ENCODE measurements at regions not wholly inside any gene's neighbourhood (a gene's known extent, or its start where the extent isn't known, plus 50 kb on each side); places are given as distances from the start of the nearest gene placed in this dataset.
A peak's percentile ranks its signal among the peaks of the same experiment; 100 is the strongest.
"Not testable (repeated sequence)": the region's sequence is repeated elsewhere in the genome, so short reads cannot be mapped to it uniquely, and the experiment has no call there.

DNA sequence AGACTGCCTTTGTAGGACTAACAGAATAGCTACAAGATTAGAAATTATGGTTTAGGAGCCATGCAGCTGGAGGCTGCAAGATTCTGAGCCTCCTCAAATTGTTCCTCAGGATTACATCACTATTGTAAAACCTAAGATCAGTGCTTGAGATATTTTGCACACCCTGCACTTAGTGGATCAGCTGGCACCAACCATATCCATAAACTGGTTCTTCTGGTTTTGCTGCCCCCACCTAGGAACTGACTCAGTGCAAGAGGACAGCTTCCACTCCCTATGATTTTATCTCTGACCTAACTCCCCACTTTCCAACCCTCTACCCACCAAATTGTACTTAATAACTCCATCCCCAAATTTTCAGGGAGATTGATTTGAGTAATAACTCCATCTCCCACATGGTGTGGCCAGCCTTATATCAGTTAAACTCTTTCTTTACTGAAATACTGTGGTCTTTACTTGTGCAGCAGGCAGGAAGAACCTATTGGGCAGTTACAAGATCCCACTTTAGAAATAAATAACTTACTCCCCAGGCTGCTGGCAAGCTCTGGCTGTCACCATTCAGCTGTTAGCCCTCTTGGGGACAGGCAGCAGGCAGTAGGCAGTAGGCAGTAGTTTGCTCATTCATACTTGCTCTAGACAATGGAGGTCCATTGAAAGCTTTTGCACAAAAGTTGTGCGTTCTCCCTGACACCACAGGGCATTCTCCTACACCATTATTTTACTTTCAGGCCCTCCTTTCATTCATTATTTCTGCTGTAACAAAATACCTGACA, 119.0 kb downstream of the SLC17A6 start:
- no peak overlapping the region for H3K4me3 Mint-ChIP-seq
- H3K9me3 Mint-ChIP-seq: no peaks in the 10 kb centered on the region
- H3K4me1 Mint-ChIP-seq: no peaks in the 10 kb centered on the region
- peaks cover 0 to 8% (median 5%) of the 10 kb centered on the region in 3 donors for H3K27me3 Mint-ChIP-seq
- no peak overlapping the region for H3K27ac Mint-ChIP-seq
- DNase-seq (no peak), ATAC-seq (ENCODE audit: low read depth in 2 of 2) (no peak)
- no peaks in the 10 kb centered on the region for H3K36me3 Mint-ChIP-seq

DNA sequence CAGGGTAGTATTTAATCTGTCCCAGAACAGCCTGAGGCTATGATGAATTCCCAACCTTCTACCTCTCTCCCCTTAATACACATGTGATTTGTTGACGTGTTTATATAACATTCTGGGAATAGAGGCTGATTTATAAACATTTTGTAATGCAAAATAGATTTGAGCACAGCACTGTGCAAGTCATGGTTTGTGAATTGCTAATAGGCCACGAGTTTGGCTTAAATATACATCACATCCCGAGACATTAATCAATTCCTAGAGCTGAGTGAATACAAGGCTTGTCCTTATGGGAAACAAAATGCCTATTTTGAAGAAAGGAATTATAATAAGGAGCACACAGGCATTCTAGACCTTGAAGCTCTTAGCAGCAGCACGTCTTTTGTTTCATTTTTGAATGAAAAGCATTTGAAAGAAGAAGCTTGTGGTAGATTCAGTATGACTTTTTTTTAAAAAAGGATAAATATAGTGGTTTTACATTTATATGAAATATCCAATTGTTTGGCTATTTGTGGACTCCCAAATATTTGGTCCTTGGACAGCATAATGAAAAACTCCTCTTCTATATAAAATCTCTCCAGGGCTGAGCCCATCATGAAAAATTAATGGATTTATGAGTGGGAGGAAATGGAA, 116.4 kb downstream of the SLC17A6 start:
- H3K27me3 Mint-ChIP-seq: peaks cover 0 to 8% (median 5%) of the 10 kb centered on the region in 3 donors
- no peak overlapping the region for H3K27ac Mint-ChIP-seq
- ATAC-seq (ENCODE audit: low read depth in 2 of 2) (no peak), DNase-seq (no peak)
- no peaks in the 10 kb centered on the region for H3K36me3 Mint-ChIP-seq
- no peaks in the 10 kb centered on the region for H3K4me1 Mint-ChIP-seq
- no peak overlapping the region for H3K4me3 Mint-ChIP-seq
- peaks cover 0 to 2% (median 0%) of the 10 kb centered on the region in 7 donors for H3K9me3 Mint-ChIP-seq

DNA sequence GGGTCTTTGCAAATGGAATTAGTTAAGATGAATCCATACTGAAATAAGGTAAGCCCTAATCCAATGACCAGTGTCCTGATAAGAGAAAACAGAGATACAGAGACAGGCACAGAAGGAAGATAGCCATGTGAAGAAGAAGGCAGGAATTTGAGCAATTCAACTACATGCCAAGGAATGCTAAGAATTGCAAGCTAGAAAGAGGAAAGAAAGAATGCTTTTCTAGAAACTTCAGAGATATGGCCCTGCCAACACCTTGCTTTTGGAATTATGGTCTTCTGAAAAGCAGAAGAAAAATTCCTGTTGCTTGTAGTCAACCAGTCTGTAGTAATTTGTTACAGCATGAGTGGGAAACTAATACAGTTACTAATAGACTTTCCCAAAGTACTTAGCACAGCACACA, 111.3 kb downstream of the SLC17A6 start:
- no peaks in the 10 kb centered on the region for H3K4me1 Mint-ChIP-seq
- ATAC-seq (ENCODE audit: low read depth in 2 of 2): no peak
- DNase-seq: no peak
- no peak overlapping the region for H3K4me3 Mint-ChIP-seq
- peaks cover 0 to 6% (median 4%) of the 10 kb centered on the region in 7 donors for H3K9me3 Mint-ChIP-seq
- H3K36me3 Mint-ChIP-seq: no peaks in the 10 kb centered on the region
- peaks cover 0 to 11% (median 0%) of the 10 kb centered on the region in 3 donors for H3K27me3 Mint-ChIP-seq
- no peak overlapping the region for H3K27ac Mint-ChIP-seq

DNA sequence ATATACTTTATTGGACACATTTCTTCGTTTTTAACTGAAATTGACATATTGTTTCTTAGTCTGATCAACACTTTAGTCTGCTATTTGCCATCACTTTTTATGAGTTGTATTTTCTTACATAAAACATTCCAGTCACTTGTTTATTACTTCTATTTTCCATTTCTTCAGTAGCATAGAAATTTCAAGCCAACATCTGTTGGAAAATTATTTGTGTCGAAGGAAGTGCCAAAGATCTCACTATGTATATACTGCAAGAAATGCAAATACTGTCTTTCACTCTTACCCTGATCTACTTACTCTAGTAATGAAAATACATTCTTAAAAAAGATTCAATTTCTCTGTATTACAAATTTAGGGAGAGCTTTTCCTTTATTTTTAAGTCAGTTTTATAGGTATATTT, 105.9 kb downstream of the SLC17A6 start:
- Mint-ChIP-seq H3K4me1 (no peaks in the 10 kb centered on the region), H3K9me3 (peaks cover 0 to 13% (median 4%) of the 10 kb centered on the region in 7 donors), H3K4me3 (no peak overlapping the region), H3K36me3 (no peaks in the 10 kb centered on the region), H3K27me3 (peaks cover 0 to 4% (median 0%) of the 10 kb centered on the region in 3 donors), H3K27ac (no peak overlapping the region)
- DNase-seq (no peak), ATAC-seq (ENCODE audit: low read depth in 2 of 2) (no peak)

DNA sequence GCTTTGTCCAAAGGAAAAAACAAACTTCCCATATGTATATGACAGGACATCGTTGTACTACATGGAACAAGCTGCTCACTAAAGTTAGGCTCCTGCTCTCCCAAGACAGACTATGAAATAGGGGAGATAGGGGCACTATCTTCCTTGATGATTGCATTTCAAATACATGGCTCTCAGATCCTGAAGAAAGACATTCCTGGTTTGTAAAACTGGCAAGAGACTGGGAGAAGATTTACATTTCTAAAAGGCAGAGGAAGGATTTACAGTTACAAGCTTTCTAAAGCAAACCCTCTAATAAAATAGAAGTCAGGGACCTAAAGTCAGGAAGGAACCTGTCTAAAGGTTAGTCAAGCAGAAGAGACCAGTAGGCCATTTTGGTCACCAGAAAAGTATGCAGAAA, 103.7 kb downstream of the SLC17A6 start:
- H3K27me3 Mint-ChIP-seq: peaks cover 0 to 4% (median 0%) of the 10 kb centered on the region in 3 donors
- H3K36me3 Mint-ChIP-seq: no peaks in the 10 kb centered on the region
- H3K9me3 Mint-ChIP-seq: peaks cover 0 to 8% (median 3%) of the 10 kb centered on the region in 7 donors
- no peaks in the 10 kb centered on the region for H3K4me1 Mint-ChIP-seq
- DNase-seq (no peak), ATAC-seq (ENCODE audit: low read depth in 2 of 2) (no peak)
- H3K27ac Mint-ChIP-seq: no peak overlapping the region
- H3K4me3 Mint-ChIP-seq: no peak overlapping the region

DNA sequence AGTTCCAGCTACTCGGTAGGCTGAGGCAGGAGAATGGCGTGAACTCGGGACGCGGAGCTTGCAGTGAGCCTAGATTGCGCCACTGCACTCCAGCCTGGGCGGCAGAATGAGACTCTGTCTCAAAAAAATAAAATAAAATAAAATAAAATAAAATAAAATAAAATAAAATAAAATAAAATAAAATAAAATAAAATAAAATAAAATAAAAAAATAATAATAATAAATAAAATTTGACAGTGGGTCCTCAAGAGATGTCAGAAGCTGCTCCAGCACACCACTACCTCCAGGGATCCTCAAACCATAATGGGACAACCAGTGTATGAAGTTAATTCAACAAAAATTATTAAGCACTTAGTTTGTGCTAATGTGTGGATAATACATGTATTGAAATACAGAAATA, 97.4 kb downstream of the SLC17A6 start:
- H3K9me3 Mint-ChIP-seq; ATAC-seq (ENCODE audit: low read depth in 2 of 2); H3K27ac Mint-ChIP-seq; DNase-seq; H3K4me3 Mint-ChIP-seq; H3K36me3 Mint-ChIP-seq: not testable (repeated sequence)
- Mint-ChIP-seq H3K4me1 (peaks cover 9 to 15% (median 11%) of the 10 kb centered on the region in 3 donors), H3K27me3 (peaks cover 18 to 24% (median 19%) of the 10 kb centered on the region in 3 donors)

DNA sequence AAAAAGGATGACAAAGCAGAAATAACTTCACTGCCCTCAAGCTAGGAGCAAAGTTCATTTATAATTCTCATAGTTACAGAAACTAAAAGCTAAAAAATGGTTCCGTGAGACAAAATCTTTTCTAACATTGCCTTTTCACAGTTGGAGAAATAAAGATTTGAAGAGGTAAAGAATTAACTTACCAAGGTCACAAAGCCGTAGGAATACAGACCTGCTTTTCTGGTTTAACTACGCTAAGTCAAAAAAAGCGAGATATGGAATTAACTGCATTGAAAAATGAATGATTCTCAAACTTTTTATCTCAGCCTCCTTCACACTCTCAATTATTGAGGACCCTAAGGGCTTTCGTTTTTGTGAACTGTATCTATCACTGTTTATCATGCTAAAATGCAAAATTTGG, 95.3 kb downstream of the SLC17A6 start:
- peaks cover 9 to 15% (median 11%) of the 10 kb centered on the region in 3 donors for H3K4me1 Mint-ChIP-seq
- H3K9me3 Mint-ChIP-seq: peaks cover 0 to 7% (median 3%) of the 10 kb centered on the region in 7 donors
- ATAC-seq (ENCODE audit: low read depth in 2 of 2): no peak
- H3K36me3 Mint-ChIP-seq: no peaks in the 10 kb centered on the region
- no peak overlapping the region for H3K27ac Mint-ChIP-seq
- DNase-seq: no peak
- no peak overlapping the region for H3K4me3 Mint-ChIP-seq
- peaks cover 18 to 24% (median 19%) of the 10 kb centered on the region in 3 donors for H3K27me3 Mint-ChIP-seq

DNA sequence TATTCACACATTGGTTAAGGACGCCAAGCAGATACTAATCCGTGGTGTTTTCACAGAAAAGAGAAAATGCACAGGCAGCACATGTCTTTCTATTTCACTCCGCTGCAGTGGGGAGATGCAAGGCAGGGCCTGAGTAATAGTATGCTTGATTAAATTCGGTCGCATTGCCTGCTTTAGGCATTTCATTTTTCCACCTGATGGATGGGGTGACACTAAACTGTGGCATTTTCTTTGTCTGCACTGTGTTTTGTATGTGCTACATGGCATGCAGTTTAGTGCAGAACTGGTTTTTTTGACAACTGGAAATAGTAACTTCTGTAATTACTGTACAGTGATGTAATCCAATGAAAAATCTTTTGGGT, 94.9 kb downstream of the SLC17A6 start:
- DNase-seq: no peak
- H3K4me3 Mint-ChIP-seq: peak overlapping the region in 2 of 8 donors; percentile 40 to 58
- H3K4me1 Mint-ChIP-seq: peaks cover 9 to 15% (median 11%) of the 10 kb centered on the region in 3 donors
- ATAC-seq (ENCODE audit: low read depth in 2 of 2): no peak
- no peak overlapping the region for H3K27ac Mint-ChIP-seq
- peaks cover 0 to 10% (median 3%) of the 10 kb centered on the region in 7 donors for H3K9me3 Mint-ChIP-seq
- peaks cover 18 to 24% (median 19%) of the 10 kb centered on the region in 3 donors for H3K27me3 Mint-ChIP-seq
- no peaks in the 10 kb centered on the region for H3K36me3 Mint-ChIP-seq

DNA sequence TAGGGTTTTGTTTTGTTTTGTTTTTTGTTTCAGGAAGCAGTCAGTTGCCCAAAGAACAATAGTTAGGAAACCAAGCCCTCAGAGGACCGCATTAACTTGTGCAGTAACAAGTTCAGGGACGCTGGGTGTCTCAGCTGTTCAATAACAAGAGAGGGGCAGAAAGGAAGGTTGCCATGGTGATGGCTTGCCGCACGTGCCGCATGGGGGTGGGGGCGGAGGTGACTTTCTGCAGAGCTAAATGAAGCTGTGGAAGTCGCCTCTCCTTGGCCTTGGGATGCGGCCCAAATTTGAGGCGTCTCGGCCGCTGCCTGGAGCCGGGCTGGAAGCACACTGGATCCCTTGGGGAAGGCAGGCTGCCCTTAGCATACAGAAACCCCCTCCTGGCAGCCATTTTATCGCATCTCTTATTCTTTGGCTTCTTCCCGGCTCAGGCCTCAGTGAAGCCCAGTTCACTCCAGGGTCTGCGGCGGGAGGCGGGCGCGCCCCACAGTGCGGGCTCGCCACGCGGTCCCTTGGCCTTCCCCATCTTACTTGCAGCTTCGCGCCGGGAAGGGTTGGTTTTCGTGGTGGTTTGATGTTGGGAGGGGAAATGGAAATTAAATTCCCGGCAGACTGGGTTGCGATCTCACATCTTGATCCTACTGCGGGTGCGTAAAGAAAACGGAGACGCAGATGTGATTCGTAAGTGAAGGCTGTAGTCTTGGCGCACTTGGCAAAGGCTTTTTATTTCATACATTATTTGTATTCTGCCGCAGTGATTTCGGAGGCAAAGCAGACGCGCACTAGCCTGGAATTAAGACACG, 94.3 kb downstream of the SLC17A6 start:
- Mint-ChIP-seq H3K27ac (no peak overlapping the region), H3K9me3 (peaks cover 0 to 14% (median 6%) of the 10 kb centered on the region in 7 donors), H3K4me1 (peaks cover 9 to 15% (median 11%) of the 10 kb centered on the region in 3 donors), H3K4me3 (peak overlapping the region in 6 of 8 donors; percentile 40 to 71 (median 58)), H3K36me3 (no peaks in the 10 kb centered on the region), H3K27me3 (peaks cover 14 to 24% (median 19%) of the 10 kb centered on the region in 3 donors)
- DNase-seq (no peak), ATAC-seq (ENCODE audit: low read depth in 2 of 2) (no peak)

DNA sequence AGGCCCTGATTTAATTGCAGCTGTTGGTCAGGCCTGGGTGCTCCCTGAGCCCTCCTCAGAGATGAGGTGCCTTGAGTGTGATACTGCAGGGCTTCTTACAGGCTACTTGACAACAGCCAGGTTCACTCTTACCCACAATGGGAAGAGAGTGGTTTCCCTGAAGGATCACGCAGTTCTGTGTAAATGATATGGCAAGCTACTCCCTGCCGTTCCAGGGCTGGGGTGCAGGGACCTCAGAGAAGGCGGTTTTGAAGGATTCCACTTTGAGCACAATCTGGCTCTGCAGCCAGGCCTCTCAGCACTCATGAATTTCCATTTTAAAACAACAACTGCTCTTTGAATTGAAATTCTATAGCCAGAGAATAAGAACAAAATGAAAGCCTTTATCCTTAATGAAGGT, 92.9 kb downstream of the SLC17A6 start:
- no peak for DNase-seq
- Mint-ChIP-seq H3K4me3 (no peak overlapping the region), H3K4me1 (peaks cover 9 to 15% (median 11%) of the 10 kb centered on the region in 3 donors), H3K27ac (no peak overlapping the region), H3K9me3 (peaks cover 0 to 14% (median 6%) of the 10 kb centered on the region in 7 donors), H3K36me3 (no peaks in the 10 kb centered on the region), H3K27me3 (peaks cover 14 to 24% (median 19%) of the 10 kb centered on the region in 3 donors)
- ATAC-seq (ENCODE audit: low read depth in 2 of 2): no peak

DNA sequence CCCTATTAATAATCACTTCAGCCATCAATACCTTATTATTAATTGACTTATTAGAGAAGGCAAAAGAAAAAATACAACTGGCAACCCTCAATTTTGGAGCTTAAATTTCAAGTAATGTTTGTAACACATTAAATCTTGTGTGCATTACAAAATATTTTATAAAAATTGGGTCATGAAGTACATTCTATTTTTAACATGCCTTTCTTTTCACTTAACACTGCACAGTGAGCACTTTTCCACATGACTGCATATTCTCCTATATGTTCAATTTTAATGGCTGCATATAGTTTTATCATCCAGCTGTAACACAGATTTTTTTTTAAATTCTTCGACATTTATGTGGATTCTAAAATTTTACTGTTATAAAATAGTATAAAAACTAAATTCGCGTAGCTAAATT, 92.5 kb downstream of the SLC17A6 start:
- no peak for ATAC-seq (ENCODE audit: low read depth in 2 of 2)
- Mint-ChIP-seq H3K4me3 (no peak overlapping the region), H3K9me3 (peaks cover 0 to 14% (median 6%) of the 10 kb centered on the region in 7 donors)

DNA sequence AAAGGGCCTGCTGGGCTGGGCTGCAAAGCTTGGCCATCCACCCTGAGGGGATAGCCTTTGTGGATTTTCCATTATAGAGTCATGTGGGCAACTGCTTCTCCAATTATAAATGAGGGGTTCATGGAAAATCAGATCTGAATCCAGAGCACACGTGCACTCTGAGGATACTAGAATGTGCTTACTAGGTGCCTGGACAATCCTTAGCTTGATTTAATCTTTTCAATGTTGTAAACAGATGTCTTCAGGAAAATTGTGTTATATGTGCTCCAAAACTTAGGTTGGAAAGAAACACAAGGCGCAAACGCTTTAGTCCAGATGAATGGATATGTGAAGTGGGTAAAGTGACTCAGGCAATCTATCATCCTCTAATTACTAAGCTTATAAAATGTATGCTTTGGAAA, 92.0 kb downstream of the SLC17A6 start:
- Mint-ChIP-seq H3K27ac (no peak overlapping the region), H3K36me3 (no peaks in the 10 kb centered on the region), H3K9me3 (peaks cover 0 to 13% (median 5%) of the 10 kb centered on the region in 7 donors), H3K4me1 (peaks cover 9 to 15% (median 11%) of the 10 kb centered on the region in 3 donors), H3K4me3 (no peak overlapping the region), H3K27me3 (peaks cover 14 to 21% (median 19%) of the 10 kb centered on the region in 3 donors)
- no peak for ATAC-seq (ENCODE audit: low read depth in 2 of 2)
- DNase-seq: no peak

More for the DNA sequence above, 92.5 kb downstream of the SLC17A6 start:
- Mint-ChIP-seq H3K4me1 (peaks cover 9 to 15% (median 11%) of the 10 kb centered on the region in 3 donors), H3K27me3 (peaks cover 14 to 24% (median 19%) of the 10 kb centered on the region in 3 donors), H3K27ac (no peak overlapping the region), H3K36me3 (no peaks in the 10 kb centered on the region)
- no peak for DNase-seq
